Kidney (tissue), 13 donors: ENCODE measurements at regions not wholly inside any gene's neighbourhood (a gene's known extent, or its start where the extent isn't known, plus 50 kb on each side); places are given as distances from the start of the nearest gene placed in this dataset.
A peak's percentile ranks its signal among the peaks of the same experiment; 100 is the strongest.

Experiments
- DNase-seq, 5 donors: peaks; one replicate each; pipeline ENCODE4 v3.0.0-alpha.2; 2013 to 2020
- FAIRE-seq: peaks from 2 replicates; lab custom pipeline; 2012; peaks lifted over from hg19 to GRCh38; lab: Jason Lieb, UNC
- H3K27ac ChIP-seq, 2 donors: one replicate each; pipeline ENCODE4 v1.7.0; 2013; ENCODE audit warnings: low read depth in 2 of 2, low read length in 2 of 2, inconsistent platforms in 1 of 2
- H3K27me3 ChIP-seq: one replicate; pipeline ENCODE4 v1.7.1; 2013; ENCODE audit warnings: low read length, inconsistent platforms; ENCODE audit not compliant: control insufficient read depth, insufficient read depth
- H3K36me3 ChIP-seq, 3 donors: one replicate each; pipeline versions ENCODE4 v1.7.0 to v1.7.1; 2013; ENCODE audit warnings: low read length in 3 of 3, control low read depth in 1 of 3, inconsistent platforms in 1 of 3; ENCODE audit not compliant: insufficient read depth in 3 of 3, control insufficient read depth in 2 of 3
- H3K4me1 ChIP-seq, 3 donors: one replicate each; pipeline versions ENCODE4 v1.7.0 to v1.7.1; 2013; ENCODE audit warnings: low read length in 3 of 3, inconsistent platforms in 1 of 3, low read depth in 1 of 3; ENCODE audit not compliant: control insufficient read depth in 2 of 3, insufficient read depth in 2 of 3
- H3K4me3 ChIP-seq, 3 donors: one replicate each; pipeline versions ENCODE4 v1.7.0 to v1.8.1; 2013; ENCODE audit warnings: low read length in 3 of 3, control low read depth in 1 of 3, inconsistent platforms in 1 of 3
- H3K9ac ChIP-seq, 3 donors: one replicate each; pipeline versions ENCODE4 v1.7.0 to v1.7.1; 2013; ENCODE audit warnings: low read length in 3 of 3, control low read depth in 1 of 3, inconsistent platforms in 1 of 3
- H3K9me3 ChIP-seq, 3 donors: one replicate each; pipeline versions ENCODE4 v1.7.0 to v1.7.1; 2013; ENCODE audit warnings: low read length in 3 of 3, control low read depth in 1 of 3, inconsistent platforms in 1 of 3; ENCODE audit not compliant: control insufficient read depth in 2 of 3, insufficient read depth in 1 of 3
- intact Hi-C: fragments of 100-400 bp; cut with DNase I; formaldehyde crosslinking; loops from one replicate; pipeline ENCODE4 v1.11.1; 2022
- TF ChIP-seq, protein P1 (sequence below): IDR thresholded peaks from 3 replicates; pipeline ENCODE4 v1.5.1; 2012; ENCODE audit warnings: mild to moderate bottlenecking, moderate library complexity, borderline replicate concordance; ENCODE audit not compliant: insufficient read depth; ENCODE audit errors: extremely low read depth
- donor health status: control.
- donor health status: control.
- donor health status: control.
- donor health status: control.
- donor health status: control.
- donor health status: DM: yes; HTN: yes; CAD: no.
- donor health status: Normal renal cell carcinoma (clear cell type).

DNA sequence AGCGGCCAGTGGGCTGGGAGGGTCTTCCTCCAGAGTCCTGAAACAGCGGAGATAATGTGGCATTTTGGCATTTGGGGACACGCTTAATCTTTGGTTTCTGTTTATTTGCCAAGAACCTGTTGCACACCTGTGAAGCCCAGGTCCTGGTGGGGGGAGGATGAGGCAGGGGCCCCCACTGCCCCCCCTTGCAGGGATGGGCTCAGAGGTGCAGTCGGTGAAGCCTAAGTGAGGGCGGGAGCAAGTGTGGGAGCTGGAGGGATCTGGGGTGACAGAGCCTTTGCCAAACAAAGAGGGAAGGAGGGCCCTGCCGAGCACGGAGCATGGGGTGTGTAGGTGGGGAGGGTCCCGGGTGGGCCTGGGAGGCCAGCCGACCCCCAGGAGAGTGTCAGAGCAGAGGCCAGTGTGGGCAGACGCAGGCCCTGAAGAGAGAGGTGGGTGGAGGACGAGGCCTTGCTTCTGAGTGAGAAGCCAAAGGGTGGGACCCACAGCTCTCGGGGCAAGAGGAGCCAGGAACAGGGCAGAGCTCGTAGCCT lies 62.1 kb upstream of the ADGRA1 start:
- peak in 1 of 5 donors; percentile 70 for DNase-seq
- FAIRE-seq, result no peak
- no peak overlapping the region for H3K4me3 ChIP-seq
- H3K9me3 ChIP-seq, result no peaks in the 10 kb centered on the region
- H3K9ac ChIP-seq, result no peak overlapping the region
- H3K4me1 ChIP-seq, result no peaks in the 10 kb centered on the region
- no peaks in the 10 kb centered on the region for H3K27me3 ChIP-seq
- H3K27ac ChIP-seq, result no peak overlapping the region
- H3K36me3 ChIP-seq, result no peaks in the 10 kb centered on the region
- intact Hi-C loops, result no loop called here
- TF ChIP-seq, protein P1, sequence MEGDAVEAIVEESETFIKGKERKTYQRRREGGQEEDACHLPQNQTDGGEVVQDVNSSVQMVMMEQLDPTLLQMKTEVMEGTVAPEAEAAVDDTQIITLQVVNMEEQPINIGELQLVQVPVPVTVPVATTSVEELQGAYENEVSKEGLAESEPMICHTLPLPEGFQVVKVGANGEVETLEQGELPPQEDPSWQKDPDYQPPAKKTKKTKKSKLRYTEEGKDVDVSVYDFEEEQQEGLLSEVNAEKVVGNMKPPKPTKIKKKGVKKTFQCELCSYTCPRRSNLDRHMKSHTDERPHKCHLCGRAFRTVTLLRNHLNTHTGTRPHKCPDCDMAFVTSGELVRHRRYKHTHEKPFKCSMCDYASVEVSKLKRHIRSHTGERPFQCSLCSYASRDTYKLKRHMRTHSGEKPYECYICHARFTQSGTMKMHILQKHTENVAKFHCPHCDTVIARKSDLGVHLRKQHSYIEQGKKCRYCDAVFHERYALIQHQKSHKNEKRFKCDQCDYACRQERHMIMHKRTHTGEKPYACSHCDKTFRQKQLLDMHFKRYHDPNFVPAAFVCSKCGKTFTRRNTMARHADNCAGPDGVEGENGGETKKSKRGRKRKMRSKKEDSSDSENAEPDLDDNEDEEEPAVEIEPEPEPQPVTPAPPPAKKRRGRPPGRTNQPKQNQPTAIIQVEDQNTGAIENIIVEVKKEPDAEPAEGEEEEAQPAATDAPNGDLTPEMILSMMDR, result no peak

DNA sequence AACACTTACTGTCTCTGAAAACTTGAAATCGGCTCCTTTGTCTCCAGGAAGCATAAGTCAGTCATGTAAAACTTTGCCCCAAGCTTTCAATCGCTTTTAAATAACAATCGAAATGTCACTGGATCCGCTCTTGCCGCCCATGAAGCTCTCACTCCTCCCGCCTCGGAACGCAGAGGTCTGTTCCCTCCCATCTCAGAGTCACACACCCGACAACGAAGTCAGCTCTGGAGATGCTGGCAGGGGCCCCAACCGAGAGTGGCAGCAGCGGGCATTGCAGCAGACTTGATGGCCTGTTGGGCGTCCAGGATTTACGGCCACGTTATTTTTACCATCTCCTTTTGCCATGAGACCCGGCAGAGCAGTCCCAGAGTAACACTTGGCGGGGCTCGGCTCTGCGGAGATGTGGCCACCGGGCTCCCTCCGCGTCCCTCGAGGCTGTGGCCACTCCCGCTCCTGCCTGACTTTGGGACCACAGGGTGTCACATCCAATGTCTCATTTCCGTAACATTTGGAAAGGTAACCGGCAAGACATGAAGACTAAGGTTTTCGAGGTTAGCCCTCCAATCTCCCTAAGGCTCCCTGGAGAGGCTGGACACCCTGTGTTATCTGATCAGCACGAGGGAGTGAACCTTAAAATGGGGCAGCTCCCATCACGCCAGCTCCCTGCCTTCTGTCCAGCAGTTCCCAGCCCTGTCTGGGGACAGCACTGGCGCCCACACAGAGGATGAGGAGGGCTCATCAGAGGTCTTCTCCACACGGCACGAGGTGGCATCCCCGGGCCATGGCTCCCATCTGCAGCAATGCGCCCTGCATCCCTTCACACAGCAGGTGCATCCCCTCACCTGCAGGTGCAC lies 62.8 kb upstream of the ADGRA1 start:
- H3K27me3 ChIP-seq, result no peaks in the 10 kb centered on the region
- peak in 4 of 5 donors; percentile 43 to 63 (median 54) for DNase-seq
- TF ChIP-seq, protein P1, result no peak

DNA sequence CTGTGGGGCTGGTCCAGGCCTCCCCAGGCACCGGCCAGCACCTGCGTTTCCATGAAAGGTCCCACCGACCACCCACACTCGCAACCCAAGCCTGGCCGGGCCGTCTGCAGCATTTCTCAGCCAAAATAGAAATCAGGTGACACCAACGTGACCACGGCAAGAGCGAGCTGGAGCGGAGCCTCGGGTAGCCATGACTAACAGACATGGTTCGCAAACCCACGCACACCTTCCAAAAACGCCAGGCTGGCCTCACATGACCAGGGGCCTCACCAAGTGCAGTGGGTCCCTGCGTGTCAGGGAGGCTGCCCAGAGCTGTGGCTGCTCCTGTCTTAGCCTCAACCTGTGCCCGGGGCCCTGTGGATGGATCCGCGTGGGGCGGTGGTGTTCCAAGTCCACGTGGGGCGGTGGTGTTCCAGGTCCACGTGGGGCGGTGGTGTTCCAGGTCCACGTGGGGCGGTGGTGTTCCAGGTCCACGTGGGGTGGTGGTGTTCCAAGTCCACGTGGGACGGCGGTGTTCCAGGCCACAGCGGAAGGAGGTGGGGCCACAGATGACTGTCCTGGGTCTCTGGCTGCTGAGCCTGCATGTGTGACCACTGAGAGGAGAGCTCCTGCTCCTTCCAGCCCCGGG lies 64.4 kb upstream of the ADGRA1 start:
- Histone ChIP-seq H3K27ac (no peak overlapping the region), H3K9me3 (no peaks in the 10 kb centered on the region), H3K27me3 (no peaks in the 10 kb centered on the region), H3K4me3 (no peak overlapping the region), H3K36me3 (no peaks in the 10 kb centered on the region), H3K9ac (no peak overlapping the region), H3K4me1 (no peaks in the 10 kb centered on the region)
- TF ChIP-seq, protein P1, result no peak
- DNase-seq (peak in 1 of 5 donors; percentile 62), FAIRE-seq (no peak)
- intact Hi-C loops, result no loop called here

More for the DNA sequence above, 62.8 kb upstream of the ADGRA1 start:
- Histone ChIP-seq H3K9me3 (no peaks in the 10 kb centered on the region), H3K27ac (no peak overlapping the region), H3K9ac (no peak overlapping the region), H3K36me3 (no peaks in the 10 kb centered on the region), H3K4me3 (no peak overlapping the region), H3K4me1 (no peaks in the 10 kb centered on the region)
- no peak for FAIRE-seq
- intact Hi-C loops, result no loop called here
